GM19452 (cell line): ENCODE measurements at regions not wholly inside any gene's neighbourhood (a gene's known extent, or its start where the extent isn't known, plus 50 kb on each side); places are given as distances from the start of the nearest gene placed in this dataset.
"Not testable (repeated sequence)": the region's sequence is repeated elsewhere in the genome, so short reads cannot be mapped to it uniquely, and the experiment has no call there.

Experiments
- ATAC-seq: cut with Tn5 transposase; IDR thresholded peaks from one replicate; pipeline ENCODE4 v1.9.1; 2021; ENCODE audit not compliant: unreplicated experiment

GRCh38 chr5:168075387-168075786 is 216.1 kb upstream of the WWC1 start:
- ATAC-seq = no peak

- no peak for ATAC-seq
These were observed 214.9 kb upstream of the WWC1 start for GRCh38 chr5:168076561-168076991.

- no peak for ATAC-seq
These were observed 206.0 kb upstream of the WWC1 start for GRCh38 chr5:168085261-168086031.

- no peak for ATAC-seq
These were observed 205.3 kb upstream of the WWC1 start for GRCh38 chr5:168086104-168086610.

- ATAC-seq = no peak
These were observed 204.7 kb upstream of the WWC1 start for GRCh38 chr5:168086746-168087145.

- no peak for ATAC-seq
These were observed 202.9 kb upstream of the WWC1 start for GRCh38 chr5:168088410-168089173.

- ATAC-seq = no peak
These were observed 202.1 kb upstream of the WWC1 start for GRCh38 chr5:168089201-168089887.

- ATAC-seq = no peak
These were observed 198.9 kb upstream of the WWC1 start for GRCh38 chr5:168092209-168093185.

GRCh38 chr5:168093200-168093910 is 198.1 kb upstream of the WWC1 start:
- no peak for ATAC-seq

- ATAC-seq = no peak
These were observed 194.9 kb upstream of the WWC1 start for GRCh38 chr5:168096525-168096924.

- ATAC-seq = no peak
These were observed 193.4 kb upstream of the WWC1 start for GRCh38 chr5:168097876-168098653.

GRCh38 chr5:168101352-168101751 is 190.1 kb upstream of the WWC1 start:
- ATAC-seq = no peak

GRCh38 chr5:168103018-168103417 is 188.4 kb upstream of the WWC1 start:
- ATAC-seq = not testable (repeated sequence)

- no peak for ATAC-seq
These were observed 187.1 kb upstream of the WWC1 start for GRCh38 chr5:168104350-168104749.

- no peak for ATAC-seq
These were observed 186.5 kb upstream of the WWC1 start for GRCh38 chr5:168104811-168105481.

- no peak for ATAC-seq
These were observed 185.3 kb upstream of the WWC1 start for GRCh38 chr5:168106008-168106761.

- no peak for ATAC-seq
These were observed 182.0 kb upstream of the WWC1 start for GRCh38 chr5:168109441-168109840.

- no peak for ATAC-seq
These were observed 181.1 kb upstream of the WWC1 start for GRCh38 chr5:168110384-168110783.
